Common myeloid progenitor, CD34-positive (primary cell): ENCODE measurements at regions not wholly inside any gene's neighbourhood (a gene's known extent, or its start where the extent isn't known, plus 50 kb on each side); places are given as distances from the start of the nearest gene placed in this dataset.

Experiments
- CTCF ChIA-PET: fragments of 350-600 bp; sonication (Branson Sonifier 250); formaldehyde crosslinking; loops from one replicate; lab custom pipeline; 2021; ENCODE audit warnings: antibody characterized with exemption; lab: Charles Lee
- POLR2A ChIA-PET: fragments of 350-600 bp; sonication (Branson Sonifier 250); formaldehyde crosslinking; loops from one replicate; lab custom pipeline; 2021; ENCODE audit warnings: antibody characterized with exemption; lab: Charles Lee
- DNase-seq, 3 donors: peaks; one replicate each; pipeline versions ENCODE4 v3.0.0 to v3.0.0-alpha.2; 2013
- H3K27ac ChIP-seq, 2 experiments: 1 replicate in 1 of 2; 2 replicates in 1 of 2; pipeline ENCODE4 v1.7.0; 2013; ENCODE audit warnings: inconsistent platforms in 2 of 2, low read length in 2 of 2, mild to moderate bottlenecking in 2 of 2, low read depth in 1 of 2, moderate library complexity in 1 of 2; ENCODE audit not compliant: severe bottlenecking in 2 of 2, insufficient read depth in 1 of 2, poor library complexity in 1 of 2
- H3K27me3 ChIP-seq, 5 experiments: replicated peaks in 2 of 5; 1 replicate in 3 of 5; 2 replicates in 2 of 5; pipeline versions ENCODE4 v1.6.1 to v1.7.0; 2013; ENCODE audit warnings: low read length in 4 of 5, mild to moderate bottlenecking in 2 of 5, moderate library complexity in 2 of 5, inconsistent platforms in 1 of 5; ENCODE audit not compliant: insufficient read depth in 5 of 5, control insufficient read depth in 4 of 5
- H3K36me3 ChIP-seq, 4 experiments: 1 replicate in 2 of 4; 2 replicates in 2 of 4; pipeline versions ENCODE4 v1.6.1 to v1.7.0; 2013; ENCODE audit warnings: low read length in 3 of 4, control low read depth in 1 of 4, mild to moderate bottlenecking in 1 of 4; ENCODE audit not compliant: control insufficient read depth in 4 of 4, insufficient read depth in 4 of 4
- H3K4me1 ChIP-seq, 4 experiments: 1 replicate in 3 of 4; 2 replicates in 1 of 4; pipeline versions ENCODE4 v1.6.1 to v1.7.1; 2013; ENCODE audit warnings: low read length in 3 of 4, mild to moderate bottlenecking in 3 of 4, control low read depth in 1 of 4, inconsistent platforms in 1 of 4, moderate library complexity in 1 of 4; ENCODE audit not compliant: control insufficient read depth in 4 of 4, insufficient read depth in 4 of 4; ENCODE audit errors: control extremely low read depth in 1 of 4
- H3K4me3 ChIP-seq, 7 experiments: 1 replicate in 4 of 7; 2 replicates in 3 of 7; pipeline versions ENCODE4 v1.5.1 to v1.7.0; 2013; ENCODE audit warnings: mild to moderate bottlenecking in 7 of 7, low read length in 6 of 7, moderate library complexity in 6 of 7, inconsistent platforms in 2 of 7, low read depth in 2 of 7, control low read depth in 1 of 7; ENCODE audit not compliant: insufficient read depth in 4 of 7, control insufficient read depth in 1 of 7; ENCODE audit errors: extremely low read depth in 1 of 7
- H3K9me3 ChIP-seq, 5 experiments: 1 replicate in 4 of 5; 2 replicates in 1 of 5; pipeline versions ENCODE4 v1.6.1 to v1.7.1; 2013; ENCODE audit warnings: low read length in 4 of 5, mild to moderate bottlenecking in 2 of 5, inconsistent platforms in 1 of 5, low read depth in 1 of 5, moderate library complexity in 1 of 5; ENCODE audit not compliant: control insufficient read depth in 4 of 5, insufficient read depth in 2 of 5; ENCODE audit errors: control extremely low read depth in 1 of 5
- WGBS: methylation state at CpG from one replicate; pipeline ENCODE4 v1.1.5; 2013; ENCODE audit not compliant: insufficient coverage; 5-methylcytosine and 5-hydroxymethylcytosine counted together

DNA sequence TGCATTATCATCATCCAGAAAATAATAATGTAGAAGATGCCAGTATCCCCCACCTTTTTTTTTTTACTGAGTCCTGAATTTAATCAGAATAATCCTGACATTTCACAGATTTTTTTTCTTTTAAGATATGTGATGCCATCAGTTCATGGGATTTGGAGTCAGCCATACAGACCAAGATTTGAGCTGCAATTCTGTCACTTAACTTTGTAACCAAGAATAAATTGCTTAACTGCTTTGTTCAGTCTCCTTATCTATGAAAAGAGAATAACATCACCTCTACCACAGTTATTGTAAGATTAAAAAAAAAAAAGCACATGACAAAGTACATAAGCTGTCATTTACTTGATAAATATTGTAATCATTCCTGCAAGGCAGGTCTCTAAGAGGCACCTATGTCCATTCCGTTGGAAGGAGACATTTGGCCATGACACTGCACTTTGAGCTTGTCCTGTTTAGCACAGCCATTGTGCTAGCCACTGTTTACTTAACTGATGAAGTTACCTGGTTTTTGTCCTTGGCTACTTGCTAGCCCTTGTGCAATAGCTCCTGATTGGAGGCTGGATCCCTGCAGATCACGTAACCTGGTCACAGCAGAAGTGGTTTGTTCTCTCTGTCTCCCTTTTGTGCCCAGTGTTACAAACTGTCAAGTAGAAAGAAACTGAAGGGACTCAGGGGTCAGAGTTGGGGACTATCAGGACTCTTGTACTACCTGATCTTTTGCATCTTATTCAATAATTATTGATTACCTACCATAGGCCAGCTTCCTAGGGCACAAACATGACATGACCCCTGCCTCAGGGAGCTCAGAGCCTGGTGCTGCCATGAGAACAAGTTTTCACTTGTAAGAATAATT lies 306.0 kb downstream of the WDR72 start:
- CTCF ChIA-PET = interaction anchor here (0.8 to 1.2 kb wide), 2 partner anchors 11 to 46 kb away, joined by 4 read pairs; no protein-coding TSS in a partner anchor
- H3K4me1 ChIP-seq = peaks cover 0 to 4% (median 0%) of the 10 kb centered on the region in 4 experiments
- WGBS = 95% methylated on average over 2 of the region's 2 CpGs
- H3K9me3 ChIP-seq = no peaks in the 10 kb centered on the region
- H3K4me3 ChIP-seq = no peak overlapping the region
- H3K36me3 ChIP-seq = no peaks in the 10 kb centered on the region
- no peaks in the 10 kb centered on the region for H3K27me3 ChIP-seq
- POLR2A ChIA-PET = no interaction called here
- no peak for DNase-seq
- no peak overlapping the region for H3K27ac ChIP-seq

DNA sequence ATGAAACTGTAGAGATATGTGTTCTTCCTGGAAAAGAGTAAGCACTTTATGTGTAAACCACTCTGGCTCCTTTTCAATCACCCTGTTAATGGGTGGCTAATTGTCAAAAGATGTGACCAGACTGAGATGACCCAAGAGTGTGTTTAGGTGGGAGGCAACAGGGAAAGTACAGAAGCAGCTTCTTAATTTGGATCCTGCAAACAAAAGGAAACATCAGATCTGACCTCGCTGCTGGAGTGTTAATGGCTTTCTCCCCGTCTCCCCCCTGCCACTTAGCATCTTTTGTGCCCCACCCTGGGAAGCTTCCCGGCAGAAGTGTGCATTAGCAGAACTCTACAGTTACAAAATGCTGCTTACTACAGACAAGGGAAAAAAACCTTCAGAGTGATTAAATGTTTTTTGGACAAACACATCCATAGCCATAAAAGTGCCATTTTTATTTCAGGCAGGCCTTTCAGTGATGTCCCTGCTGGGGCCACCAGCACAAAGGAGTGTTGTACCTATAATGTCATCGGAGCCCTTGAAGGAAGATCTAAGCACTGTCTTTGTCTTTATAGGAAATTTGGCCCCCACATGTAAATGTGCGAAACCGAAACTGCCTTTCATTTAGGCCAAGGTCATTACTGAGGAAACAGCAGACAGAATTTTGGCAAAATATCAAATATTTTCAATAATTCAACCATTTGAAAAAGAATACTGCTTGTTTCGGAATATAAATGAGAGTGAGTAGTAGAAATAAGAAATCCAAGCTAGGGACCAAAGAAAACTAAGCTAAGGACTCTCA lies 311.0 kb downstream of the WDR72 start:
- 40% methylated on average over 3 of the region's 7 CpGs for WGBS
- peak; percentile 12 to 44 (median 43) for DNase-seq
- Histone ChIP-seq H3K36me3 (no peaks in the 10 kb centered on the region), H3K27ac (peak overlapping the region in 1 of 2 experiments; percentile 9), H3K4me3 (peak overlapping the region in 4 of 7 experiments; percentile 2 to 46 (median 26)), H3K27me3 (no peaks in the 10 kb centered on the region), H3K9me3 (peaks cover 0 to 3% (median 0%) of the 10 kb centered on the region in 5 experiments), H3K4me1 (peaks cover 0 to 10% (median 0%) of the 10 kb centered on the region in 4 experiments)
- ChIA-PET CTCF (no interaction called here), POLR2A (no interaction called here)

DNA sequence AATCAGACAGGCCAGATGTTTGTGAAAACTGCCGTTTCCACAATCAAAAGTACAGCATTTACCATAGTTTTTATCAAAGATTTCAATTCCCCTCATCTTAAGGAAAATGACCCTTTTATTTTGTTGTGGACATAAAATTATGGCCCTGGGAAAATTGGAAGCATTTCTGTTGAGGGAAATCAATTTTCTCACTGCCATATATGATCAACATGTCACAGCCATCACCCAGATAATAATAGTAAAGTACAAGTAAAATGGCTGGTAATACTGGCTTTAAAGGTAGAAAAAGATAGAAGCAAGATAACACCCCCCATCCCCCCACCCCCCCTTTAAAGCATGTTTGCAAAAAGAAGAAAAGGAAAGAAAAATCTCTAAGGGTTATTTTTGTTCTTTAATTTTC lies 311.7 kb downstream of the WDR72 start:
- CTCF ChIA-PET = no interaction called here
- Histone ChIP-seq H3K4me1 (peaks cover 0 to 10% (median 0%) of the 10 kb centered on the region in 4 experiments), H3K27ac (no peak overlapping the region), H3K9me3 (peaks cover 0 to 3% (median 0%) of the 10 kb centered on the region in 5 experiments), H3K27me3 (no peaks in the 10 kb centered on the region), H3K4me3 (no peak overlapping the region), H3K36me3 (no peaks in the 10 kb centered on the region)
- DNase-seq = no peak
- no CpG with 5 or more reads among the region's 1 CpG for WGBS
- POLR2A ChIA-PET = no interaction called here

DNA sequence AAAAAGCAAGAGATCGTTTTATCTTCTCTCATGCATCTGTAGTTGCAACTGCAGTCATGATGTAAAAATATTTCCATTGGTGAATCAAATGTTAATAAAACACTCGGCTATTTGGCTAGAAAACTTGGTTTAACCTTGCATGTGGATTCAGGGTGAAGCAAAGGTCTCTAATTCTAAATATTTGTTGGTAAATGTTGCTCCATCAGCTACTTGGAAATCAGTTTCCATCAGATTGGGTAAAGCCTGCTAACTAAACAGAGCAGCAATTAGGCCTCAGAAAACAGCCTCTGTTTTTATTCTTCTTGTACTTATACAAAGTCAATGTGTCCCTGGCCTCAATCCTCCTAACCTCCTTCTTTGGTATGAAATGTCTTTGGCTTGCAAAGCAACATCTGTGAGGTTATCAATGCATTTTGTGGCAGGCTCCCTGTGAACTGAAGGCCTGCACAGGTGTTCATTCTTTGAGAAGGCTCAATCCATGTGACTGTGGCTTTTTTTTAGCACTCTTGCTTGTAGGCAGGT lies 312.3 kb downstream of the WDR72 start:
- Histone ChIP-seq H3K9me3 (peaks cover 0 to 3% (median 0%) of the 10 kb centered on the region in 5 experiments), H3K27ac (no peak overlapping the region), H3K4me1 (peaks cover 0 to 10% (median 0%) of the 10 kb centered on the region in 4 experiments), H3K4me3 (no peak overlapping the region), H3K27me3 (no peaks in the 10 kb centered on the region), H3K36me3 (no peaks in the 10 kb centered on the region)
- no peak for DNase-seq
- ChIA-PET CTCF (no interaction called here), POLR2A (no interaction called here)
- WGBS = 94% methylated on average over 2 of the region's 2 CpGs

DNA sequence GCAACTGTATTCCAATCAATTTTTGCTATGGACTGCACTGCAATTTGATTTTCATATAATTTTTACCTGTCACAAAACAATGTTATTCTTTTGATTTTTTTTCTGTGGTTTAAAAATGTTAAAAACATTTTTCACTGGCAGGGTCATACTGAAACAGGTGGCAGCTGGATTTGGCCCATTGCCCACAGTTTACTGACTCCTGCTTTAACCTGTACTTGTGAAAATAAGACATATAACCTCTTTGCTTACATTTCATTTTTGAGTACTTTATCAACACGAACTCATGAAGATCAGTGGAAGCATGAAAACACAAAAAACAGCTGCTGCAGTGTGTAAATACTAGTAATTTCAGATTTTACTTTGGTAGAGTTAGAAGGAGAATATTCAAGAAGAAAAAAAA lies 313.1 kb downstream of the WDR72 start:
- POLR2A ChIA-PET = no interaction called here

DNA sequence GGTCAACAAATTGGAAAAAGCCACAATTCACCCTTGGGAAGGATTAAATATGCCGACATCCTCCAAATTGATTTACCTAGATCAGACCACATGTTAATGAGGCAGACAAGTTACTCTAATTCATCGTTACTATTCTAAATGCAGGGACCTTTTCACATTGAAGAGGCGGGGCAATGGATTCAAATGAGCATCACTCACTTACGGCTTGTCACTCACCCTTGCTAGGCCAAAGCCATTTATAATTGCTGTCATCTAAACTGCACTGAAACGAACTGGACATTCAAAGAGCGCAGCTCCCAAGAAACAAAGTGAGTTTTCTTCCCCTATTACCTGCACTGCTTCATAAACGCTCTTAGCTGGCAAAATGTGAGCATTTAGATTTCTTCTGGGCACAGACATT lies 313.9 kb downstream of the WDR72 start:
- H3K27ac ChIP-seq = no peak overlapping the region
- H3K9me3 ChIP-seq = peaks cover 0 to 3% (median 0%) of the 10 kb centered on the region in 5 experiments
- no peaks in the 10 kb centered on the region for H3K27me3 ChIP-seq
- H3K4me3 ChIP-seq = no peak overlapping the region
- CTCF ChIA-PET = interaction anchor here (0.7 to 1.0 kb wide), 2 partner anchors 12 to 635 kb away, joined by 3 read pairs; no protein-coding TSS in a partner anchor
- DNase-seq = no peak
- H3K36me3 ChIP-seq = no peaks in the 10 kb centered on the region
- WGBS = 99% methylated on average over 6 of the region's 7 CpGs
- POLR2A ChIA-PET = interaction anchor here (0.6 kb wide), 1 partner anchor 500 kb away, joined by 3 read pairs; no protein-coding TSS in a partner anchor
- H3K4me1 ChIP-seq = peaks cover 0 to 10% (median 0%) of the 10 kb centered on the region in 4 experiments

More for the DNA sequence above, 313.1 kb downstream of the WDR72 start:
- peaks cover 0 to 10% (median 0%) of the 10 kb centered on the region in 4 experiments for H3K4me1 ChIP-seq
- WGBS = no CpG with 5 or more reads among the region's 1 CpG
- no peaks in the 10 kb centered on the region for H3K27me3 ChIP-seq
- CTCF ChIA-PET = interaction anchor here (0.7 to 1.0 kb wide), 2 partner anchors 11 to 636 kb away, joined by 3 read pairs; no protein-coding TSS in a partner anchor
- no peak overlapping the region for H3K4me3 ChIP-seq
- peak in 1 of 3 donors; percentile 3 for DNase-seq
- no peak overlapping the region for H3K27ac ChIP-seq
- no peaks in the 10 kb centered on the region for H3K36me3 ChIP-seq
- H3K9me3 ChIP-seq = peaks cover 0 to 3% (median 0%) of the 10 kb centered on the region in 5 experiments
